ENCODE measurements at regions not wholly inside any gene's neighbourhood (a gene's known extent, or its start where the extent isn't known, plus 50 kb on each side); places are given as distances from the start of the nearest gene placed in this dataset.

- TF ChIP-seq CTCF (IDR thresholded peaks at IDR 0.05; ENCODE audit: low read depth, low read length) (no peak), POLR2A (IDR thresholded peaks at IDR 0.05; ENCODE audit: extremely low read depth, insufficient read length) (no peak), MYC (IDR thresholded peaks at IDR 0.05; ENCODE audit: low read depth, low read length) (no peak)
Measured at GRCh38 chr4:71855944-71856343, 72.1 kb upstream of the GC start.

Data from NB4 (cell line).